ENCODE measurements at regions not wholly inside any gene's neighbourhood (a gene's known extent, or its start where the extent isn't known, plus 50 kb on each side); places are given as distances from the start of the nearest gene placed in this dataset.

- DNase-seq (ENCODE audit: low read depth in 2 of 2): no peak
These were observed 209.3 kb upstream of the CDH4 start for GRCh38 chr20:61042506-61043385.

- no peak for DNase-seq (ENCODE audit: low read depth in 2 of 2)
These were observed 208.4 kb upstream of the CDH4 start for GRCh38 chr20:61043681-61044080.

GRCh38 chr20:61044499-61044898 is 207.6 kb upstream of the CDH4 start:
- DNase-seq (ENCODE audit: low read depth in 2 of 2): no peak

GRCh38 chr20:61045091-61045490 is 207.0 kb upstream of the CDH4 start:
- DNase-seq (ENCODE audit: low read depth in 2 of 2): no peak

GRCh38 chr20:61045876-61046585 is 206.0 kb upstream of the CDH4 start:
- peak in 1 of 2 donors; percentile 35 for DNase-seq (ENCODE audit: low read depth in 2 of 2)

GRCh38 chr20:61046721-61047351 is 205.2 kb upstream of the CDH4 start:
- DNase-seq (ENCODE audit: low read depth in 2 of 2): no peak

- DNase-seq (ENCODE audit: low read depth in 2 of 2): no peak
These were observed 204.5 kb upstream of the CDH4 start for GRCh38 chr20:61047515-61047914.

GRCh38 chr20:61048302-61048701 is 203.8 kb upstream of the CDH4 start:
- no peak for DNase-seq (ENCODE audit: low read depth in 2 of 2)

GRCh38 chr20:61049684-61050083 is 202.4 kb upstream of the CDH4 start:
- no peak for DNase-seq (ENCODE audit: low read depth in 2 of 2)

- no peak for DNase-seq (ENCODE audit: low read depth in 2 of 2)
These were observed 201.6 kb upstream of the CDH4 start for GRCh38 chr20:61050336-61050890.

- no peak for DNase-seq (ENCODE audit: low read depth in 2 of 2)
These were observed 199.8 kb upstream of the CDH4 start for GRCh38 chr20:61052195-61052750.

GRCh38 chr20:61052776-61053442 is 199.2 kb upstream of the CDH4 start:
- no peak for DNase-seq (ENCODE audit: low read depth in 2 of 2)

GRCh38 chr20:61053487-61053886 is 198.6 kb upstream of the CDH4 start:
- DNase-seq (ENCODE audit: low read depth in 2 of 2): no peak

- no peak for DNase-seq (ENCODE audit: low read depth in 2 of 2)
These were observed 198.2 kb upstream of the CDH4 start for GRCh38 chr20:61053889-61054288.

- no peak for DNase-seq (ENCODE audit: low read depth in 2 of 2)
These were observed 197.7 kb upstream of the CDH4 start for GRCh38 chr20:61054411-61054810.

- DNase-seq (ENCODE audit: low read depth in 2 of 2): no peak
These were observed 196.7 kb upstream of the CDH4 start for GRCh38 chr20:61055180-61056010.

GRCh38 chr20:61056116-61056515 is 195.9 kb upstream of the CDH4 start:
- no peak for DNase-seq (ENCODE audit: low read depth in 2 of 2)

- DNase-seq (ENCODE audit: low read depth in 2 of 2): no peak
These were observed 195.2 kb upstream of the CDH4 start for GRCh38 chr20:61056627-61057442.

GRCh38 chr20:61057443-61058121 is 194.5 kb upstream of the CDH4 start:
- DNase-seq (ENCODE audit: low read depth in 2 of 2): no peak
